ENCODE measurements at regions not wholly inside any gene's neighbourhood (a gene's known extent, or its start where the extent isn't known, plus 50 kb on each side); places are given as distances from the start of the nearest gene placed in this dataset.
"Not testable (repeated sequence)": the region's sequence is repeated elsewhere in the genome, so short reads cannot be mapped to it uniquely, and the experiment has no call there.

DNA sequence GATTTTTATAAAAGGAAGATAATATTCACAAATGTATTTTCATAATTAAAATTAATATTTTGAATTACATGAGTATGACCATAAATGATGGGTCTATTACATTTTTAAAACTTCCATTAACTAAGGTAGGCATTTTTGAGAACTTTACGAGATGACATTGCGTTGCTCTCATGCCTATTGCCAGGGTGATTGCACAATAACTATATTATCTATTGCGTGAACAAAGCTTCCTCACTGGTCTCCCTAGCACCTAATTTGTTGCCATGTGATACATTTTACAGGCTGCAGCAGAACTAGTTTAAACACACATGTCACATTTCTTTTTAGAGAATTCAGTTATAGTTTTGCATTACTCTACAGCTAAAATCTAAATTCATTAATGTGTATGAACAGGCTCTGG is 289.7 kb upstream of the GRID2 start:
- DNase-seq: no peak

GRCh38 chr4:92021203-92021602 is 282.6 kb upstream of the GRID2 start:
- DNase-seq: no peak

DNA sequence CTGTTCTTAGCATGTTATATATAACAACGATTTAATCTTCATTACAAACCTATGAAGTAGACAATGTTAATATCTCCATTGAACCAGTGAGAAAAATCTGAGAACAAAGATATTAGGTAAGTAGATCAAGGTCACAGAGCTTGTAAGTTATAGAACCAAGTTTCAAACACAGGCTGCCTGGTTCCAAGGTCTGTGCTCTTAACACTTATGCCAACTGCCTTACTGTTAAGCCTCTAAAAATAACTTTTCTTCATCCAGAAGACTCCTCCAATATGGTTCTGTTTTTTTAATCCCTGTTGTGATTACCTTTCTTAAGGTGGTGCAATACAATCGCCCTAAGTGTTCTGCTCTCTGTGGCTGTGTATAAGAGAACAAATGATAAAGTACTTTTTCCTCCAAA is 282.0 kb upstream of the GRID2 start:
- no peak for DNase-seq

DNA sequence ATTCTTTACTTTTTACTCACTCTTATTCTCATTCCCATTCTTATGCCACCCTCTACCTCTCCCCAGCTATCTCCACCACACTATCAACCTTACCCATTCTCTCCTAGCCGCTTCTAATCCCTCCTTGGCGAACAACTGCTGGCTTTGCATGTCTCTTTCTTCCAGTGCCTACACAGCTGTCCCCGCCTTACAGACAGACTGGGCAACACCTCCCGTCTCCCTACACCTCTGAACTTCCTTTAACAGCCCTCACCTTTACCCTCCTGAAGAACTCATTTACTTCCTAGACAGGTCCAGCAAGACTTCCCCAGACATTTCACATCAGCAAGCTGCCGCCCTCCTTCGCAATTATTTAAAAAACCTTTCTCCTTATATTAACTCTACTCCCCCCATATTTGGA is 274.9 kb upstream of the GRID2 start:
- not testable (repeated sequence) for DNase-seq

- DNase-seq: no peak
These were observed 271.9 kb upstream of the GRID2 start for GRCh38 chr4:92031825-92032224.

DNA sequence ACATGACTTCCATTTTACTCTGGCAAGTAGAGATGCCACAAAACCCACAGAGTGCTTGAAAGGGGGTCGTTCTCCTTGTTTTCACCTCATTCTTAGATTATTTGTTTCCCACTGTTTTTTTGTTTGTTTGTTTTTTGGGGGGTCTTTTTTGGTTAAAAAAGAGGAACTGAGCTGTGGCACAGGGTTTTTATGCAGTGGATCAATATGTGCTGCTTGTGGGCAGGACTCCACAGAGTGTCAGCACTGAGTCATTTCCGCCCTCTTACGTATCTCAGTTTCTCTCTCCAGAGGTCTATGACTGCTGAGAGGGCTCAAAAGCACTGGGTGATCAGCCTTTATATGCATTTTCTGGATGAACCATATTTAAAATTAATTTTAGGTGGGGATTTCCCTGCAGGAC is 268.1 kb upstream of the GRID2 start:
- DNase-seq: no peak

- DNase-seq: no peak
These were observed 258.0 kb upstream of the GRID2 start for GRCh38 chr4:92045718-92046117.

- no peak for DNase-seq
These were observed 256.4 kb upstream of the GRID2 start for GRCh38 chr4:92047209-92047875.

GRCh38 chr4:92050875-92051274 is 252.9 kb upstream of the GRID2 start:
- no peak for DNase-seq

DNA sequence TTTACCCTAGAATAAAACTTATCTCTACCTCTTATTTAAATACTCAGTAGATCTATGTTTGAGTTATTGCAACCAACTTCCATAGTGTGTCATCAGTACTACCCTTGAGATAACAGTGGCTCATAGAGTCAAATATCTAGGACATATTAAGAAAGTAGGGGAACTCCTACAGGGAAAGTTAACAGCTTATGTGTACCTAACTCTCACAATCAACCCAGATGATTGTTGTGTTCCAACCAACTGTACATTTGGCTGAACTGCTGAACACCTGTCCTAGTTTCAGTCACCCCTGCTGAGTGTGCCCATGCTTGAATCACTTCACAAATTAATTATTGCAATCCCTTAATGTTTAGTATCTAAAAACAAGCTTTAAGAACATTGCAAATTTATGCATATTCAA is 244.2 kb upstream of the GRID2 start:
- DNase-seq: no peak

DNA sequence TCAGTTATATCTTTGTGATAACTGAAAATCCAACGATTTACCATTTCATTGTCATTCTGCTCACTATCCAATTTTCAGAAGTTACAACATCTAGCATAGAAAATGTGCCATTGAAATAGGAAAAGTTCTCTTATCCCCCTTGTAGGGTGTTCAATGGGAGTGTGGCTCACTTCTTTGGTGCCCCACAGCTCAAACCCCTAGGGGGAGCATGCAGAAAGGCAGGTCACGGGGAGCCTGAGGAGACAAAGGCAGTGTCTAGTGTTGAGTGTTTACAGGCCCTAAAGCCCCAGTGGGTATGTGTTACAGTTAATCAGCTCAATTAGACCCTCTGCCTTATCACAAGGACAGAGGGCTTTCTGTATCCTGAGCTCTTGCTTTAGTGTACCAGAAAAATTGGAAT is 243.4 kb upstream of the GRID2 start:
- no peak for DNase-seq

- DNase-seq: no peak
These were observed 239.2 kb upstream of the GRID2 start for GRCh38 chr4:92064574-92064973.

DNA sequence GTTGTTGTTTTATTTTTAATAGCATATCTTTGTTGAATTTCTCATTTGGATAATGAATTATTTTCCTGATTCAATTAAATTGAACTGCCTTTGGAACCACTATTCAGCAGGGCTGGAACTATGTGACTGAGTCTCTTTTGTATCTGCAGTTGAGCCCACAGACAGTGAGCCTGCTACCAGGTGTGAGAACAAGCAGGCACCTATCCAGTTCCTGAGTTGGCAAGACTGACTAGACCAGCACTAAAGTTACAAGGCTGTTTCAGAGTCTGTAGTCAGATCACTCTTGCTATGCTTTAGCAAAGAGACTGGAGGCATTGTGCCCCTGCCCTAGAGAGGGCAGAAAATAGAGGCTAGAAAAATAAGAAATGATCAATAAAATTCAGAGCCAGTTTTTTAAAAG is 237.3 kb upstream of the GRID2 start:
- no peak for DNase-seq

GRCh38 chr4:92071587-92071986 is 232.2 kb upstream of the GRID2 start:
- no peak for DNase-seq

DNA sequence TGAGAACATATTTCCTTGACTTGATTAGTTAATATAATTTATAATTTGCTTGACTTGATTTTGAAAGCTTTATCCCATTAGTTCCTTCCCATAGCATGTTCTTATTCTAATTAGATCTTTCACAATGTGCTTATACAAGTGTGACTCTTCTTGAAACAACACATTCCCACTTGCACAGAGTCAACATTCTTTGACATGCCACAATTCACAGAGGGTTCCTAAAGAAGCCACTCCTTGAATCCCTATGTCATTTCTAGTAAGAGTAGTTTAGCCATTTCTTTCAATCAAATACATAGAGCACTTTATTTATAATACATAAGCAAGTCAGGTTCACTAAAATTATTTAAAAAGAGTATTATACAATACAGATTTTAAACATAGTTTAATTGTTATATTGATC is 228.9 kb upstream of the GRID2 start:
- DNase-seq: no peak

- no peak for DNase-seq
These were observed 212.9 kb upstream of the GRID2 start for GRCh38 chr4:92090887-92091286.

DNA sequence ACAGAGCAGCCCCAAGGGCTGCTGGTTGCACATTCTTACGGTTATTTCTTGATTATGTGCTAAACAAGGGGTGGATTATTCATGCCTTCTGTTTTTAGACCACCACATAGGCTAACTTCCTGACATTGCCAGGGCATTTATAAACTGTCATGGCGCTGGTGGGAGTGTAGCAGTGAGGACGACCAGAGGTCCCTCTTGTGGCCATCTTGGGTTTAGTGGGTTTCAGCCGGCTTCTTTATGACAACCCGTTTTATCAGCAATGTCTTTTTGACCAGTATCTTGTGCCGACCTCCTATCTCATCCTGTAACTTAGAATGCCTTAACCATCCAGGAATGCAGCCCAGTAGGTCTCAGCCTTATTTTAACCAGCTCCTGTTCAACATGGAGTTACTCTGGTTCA is 212.4 kb upstream of the GRID2 start:
- DNase-seq: peak; percentile 6

DNA sequence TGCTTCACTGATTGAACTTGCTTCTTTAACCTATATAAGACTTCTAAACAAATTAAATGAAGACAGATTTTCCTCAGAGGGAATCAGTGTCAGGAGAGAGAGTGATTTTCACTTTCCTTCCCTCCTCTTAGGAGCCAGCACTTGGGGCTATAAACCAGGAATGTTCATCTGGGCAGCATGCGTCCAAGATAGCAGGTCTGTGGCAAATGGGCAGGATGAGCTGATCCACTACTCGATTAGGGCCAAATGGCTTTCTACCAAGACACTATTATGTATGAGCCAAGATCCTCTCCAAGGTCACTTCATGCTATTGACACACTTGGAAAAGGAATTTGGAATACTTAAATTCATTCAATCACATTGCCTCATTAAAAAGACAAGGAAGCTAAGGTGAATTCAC is 203.9 kb upstream of the GRID2 start:
- no peak for DNase-seq

- DNase-seq: no peak
These were observed 202.8 kb upstream of the GRID2 start for GRCh38 chr4:92100975-92101374.

- DNase-seq: no peak
These were observed 202.0 kb upstream of the GRID2 start for GRCh38 chr4:92101737-92102172.

- DNase-seq: no peak
These were observed 199.3 kb upstream of the GRID2 start for GRCh38 chr4:92104506-92104905.

GRCh38 chr4:92106816-92107215 is 196.9 kb upstream of the GRID2 start:
- DNase-seq: no peak

DNA sequence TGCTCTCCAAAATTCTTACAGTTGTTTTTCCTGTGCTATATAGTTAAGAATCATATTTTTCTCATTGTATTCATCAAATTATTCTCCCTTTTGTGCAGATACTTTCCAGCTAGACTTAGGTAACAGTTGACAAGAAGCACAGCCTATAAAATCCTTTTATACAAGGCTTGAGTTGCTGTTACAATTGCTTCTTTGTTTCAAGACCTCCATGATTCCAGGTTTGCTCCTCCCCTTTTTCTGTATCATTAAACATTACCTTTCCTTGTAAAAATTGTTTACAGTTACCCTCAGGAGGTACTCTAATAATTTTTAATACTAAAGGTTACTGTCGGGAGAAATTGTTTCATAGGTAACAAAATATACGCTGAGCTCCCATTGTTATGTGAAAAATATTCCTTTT is 192.3 kb upstream of the GRID2 start:
- DNase-seq: no peak

DNA sequence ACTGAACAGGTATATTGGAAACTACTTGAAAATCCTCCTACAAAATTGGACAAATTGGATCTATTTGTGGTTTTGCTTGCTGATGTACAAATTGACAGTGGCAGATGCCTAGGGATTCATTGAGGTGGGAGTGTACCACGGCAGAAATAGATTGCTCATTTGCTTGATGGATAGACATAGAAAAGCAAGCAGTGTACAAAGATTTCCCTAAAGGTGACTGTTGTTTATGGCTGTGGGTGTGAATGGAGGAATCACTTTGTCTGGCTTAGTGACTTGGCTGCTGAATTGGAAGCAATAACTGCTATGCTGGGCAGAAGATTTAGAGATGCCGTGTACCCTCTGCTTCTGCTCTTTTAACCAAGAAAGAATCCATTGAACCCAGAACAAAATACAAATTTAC is 191.0 kb upstream of the GRID2 start:
- no peak for DNase-seq

GRCh38 chr4:92120810-92121498 is 182.8 kb upstream of the GRID2 start:
- DNase-seq: no peak
